ENCODE measurements at regions not wholly inside any gene's neighbourhood (a gene's known extent, or its start where the extent isn't known, plus 50 kb on each side); places are given as distances from the start of the nearest gene placed in this dataset.
"Not testable (repeated sequence)": the region's sequence is repeated elsewhere in the genome, so short reads cannot be mapped to it uniquely, and the experiment has no call there.

- not testable (repeated sequence) for DNase-seq (ENCODE audit: low spot score)
Measured at GRCh38 chr5:12660279-12661107, 756.2 kb upstream of the CTNND2 start.

GRCh38 chr5:12659686-12660085 is 755.4 kb upstream of the CTNND2 start:
- no peak for DNase-seq (ENCODE audit: low spot score)

GRCh38 chr5:12658871-12659446 is 754.7 kb upstream of the CTNND2 start:
- no peak for DNase-seq (ENCODE audit: low spot score)

GRCh38 chr5:12657914-12658474 is 753.7 kb upstream of the CTNND2 start:
- DNase-seq (ENCODE audit: low spot score), result not testable (repeated sequence)

- no peak for DNase-seq (ENCODE audit: low spot score)
Measured at GRCh38 chr5:12655675-12656074, 751.4 kb upstream of the CTNND2 start.

- no peak for DNase-seq (ENCODE audit: low spot score)
Measured at GRCh38 chr5:12652201-12652600, 748.0 kb upstream of the CTNND2 start.

GRCh38 chr5:12648558-12648957 is 744.3 kb upstream of the CTNND2 start:
- no peak for DNase-seq (ENCODE audit: low spot score)

GRCh38 chr5:12647613-12648012 is 743.4 kb upstream of the CTNND2 start:
- DNase-seq (ENCODE audit: low spot score), result no peak

- no peak for DNase-seq (ENCODE audit: low spot score)
Measured at GRCh38 chr5:12645582-12645981, 741.3 kb upstream of the CTNND2 start.

- no peak for DNase-seq (ENCODE audit: low spot score)
Measured at GRCh38 chr5:12636209-12636608, 732.0 kb upstream of the CTNND2 start.

GRCh38 chr5:12626556-12626955 is 722.3 kb upstream of the CTNND2 start:
- DNase-seq (ENCODE audit: low spot score), result no peak

- DNase-seq (ENCODE audit: low spot score), result no peak
Measured at GRCh38 chr5:12625667-12626263, 721.5 kb upstream of the CTNND2 start.

GRCh38 chr5:12624776-12625560 is 720.7 kb upstream of the CTNND2 start:
- no peak for DNase-seq (ENCODE audit: low spot score)

- DNase-seq (ENCODE audit: low spot score), result no peak
Measured at GRCh38 chr5:12623408-12623807, 719.2 kb upstream of the CTNND2 start.

GRCh38 chr5:12616093-12616492 is 711.8 kb upstream of the CTNND2 start:
- no peak for DNase-seq (ENCODE audit: low spot score)

GRCh38 chr5:12615141-12615820 is 711.0 kb upstream of the CTNND2 start:
- no peak for DNase-seq (ENCODE audit: low spot score)

- no peak for DNase-seq (ENCODE audit: low spot score)
Measured at GRCh38 chr5:12614608-12615007, 710.4 kb upstream of the CTNND2 start.

- no peak for DNase-seq (ENCODE audit: low spot score)
Measured at GRCh38 chr5:12611132-12611531, 706.9 kb upstream of the CTNND2 start.

GRCh38 chr5:12607817-12608216 is 703.6 kb upstream of the CTNND2 start:
- DNase-seq (ENCODE audit: low spot score), result not testable (repeated sequence)

- DNase-seq (ENCODE audit: low spot score), result no peak
Measured at GRCh38 chr5:12592228-12592627, 688.0 kb upstream of the CTNND2 start.

- DNase-seq (ENCODE audit: low spot score), result no peak
Measured at GRCh38 chr5:12586406-12586805, 682.2 kb upstream of the CTNND2 start.
